NCI-H345 (cell line): ENCODE measurements at regions not wholly inside any gene's neighbourhood (a gene's known extent, or its start where the extent isn't known, plus 50 kb on each side); places are given as distances from the start of the nearest gene placed in this dataset.

Source experiments
- DNase-seq: peaks from one replicate; lab custom pipeline; 2025; lab: John Stamatoyannopoulos, UW

DNA sequence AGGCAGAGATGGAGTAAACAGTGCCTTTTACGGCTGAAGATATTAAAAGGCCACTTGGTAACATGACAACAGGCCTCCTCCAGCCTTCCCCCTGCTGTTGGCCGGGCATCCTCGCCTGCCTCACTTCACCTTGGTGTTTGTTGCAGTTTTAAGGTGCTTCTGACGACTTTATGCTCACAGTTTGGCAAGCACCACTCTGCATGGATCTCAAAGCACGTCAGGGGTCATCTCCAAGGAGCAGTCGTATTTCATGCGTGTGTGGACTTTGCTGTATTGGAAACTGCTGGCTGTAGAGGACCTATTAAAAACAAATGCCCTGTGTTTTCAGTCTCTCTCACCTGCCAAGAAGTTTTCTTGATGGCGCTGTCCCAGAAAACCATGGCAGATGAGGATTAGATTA lies 483.1 kb downstream of the RPS24 start:
- no peak for DNase-seq

DNA sequence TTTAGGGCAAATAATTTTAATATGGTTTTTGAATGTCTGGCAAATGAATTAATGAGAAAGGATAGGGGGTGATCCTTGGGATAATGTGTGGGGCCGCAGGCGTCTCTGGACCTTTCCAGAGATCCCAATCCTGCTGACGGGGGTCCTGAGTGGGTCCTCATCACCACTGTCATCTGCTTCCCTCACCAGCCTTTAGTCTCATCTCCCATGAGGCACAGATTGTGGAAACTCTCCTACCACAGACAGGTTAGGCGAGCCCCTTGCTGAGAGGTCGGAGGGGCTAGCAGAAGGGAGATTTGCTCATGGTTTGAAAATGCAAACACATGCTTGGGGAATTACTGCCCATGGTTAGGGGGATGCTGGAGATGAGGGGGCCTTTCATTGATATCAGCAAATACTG lies 484.6 kb downstream of the RPS24 start:
- no peak for DNase-seq

DNA sequence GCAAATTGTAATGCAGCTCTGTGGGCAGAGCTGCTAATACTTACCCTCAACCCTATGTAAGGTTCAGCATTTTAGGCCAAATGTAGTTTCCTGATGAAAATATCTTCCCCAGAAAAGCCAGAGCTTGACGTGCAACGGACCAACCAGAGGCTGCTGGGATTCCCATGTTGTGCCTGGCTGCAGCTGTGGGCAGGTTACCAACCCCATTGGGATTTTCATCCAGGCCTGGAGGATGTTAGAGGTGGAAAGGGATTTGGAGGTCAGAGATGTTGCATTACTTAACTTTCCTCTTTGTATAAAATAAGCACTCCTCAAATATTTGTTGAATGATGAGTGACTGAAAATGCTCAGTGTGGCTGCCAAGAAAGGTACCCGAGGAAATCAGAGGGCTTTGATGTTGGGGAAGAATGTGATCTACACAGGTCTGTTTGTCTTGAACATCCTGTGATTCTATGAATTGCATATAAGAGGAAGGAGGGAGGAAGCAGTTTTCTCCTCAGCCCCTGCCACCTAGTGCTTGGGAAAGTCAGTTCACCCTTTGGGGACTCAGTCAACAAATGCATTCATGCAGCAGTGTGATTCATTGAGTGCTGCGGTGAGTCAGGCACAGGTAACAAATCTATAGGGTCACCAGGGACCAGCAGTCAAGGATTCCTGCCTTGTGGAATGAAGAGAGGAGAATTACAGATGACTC lies 487.2 kb downstream of the RPS24 start:
- DNase-seq = peak; percentile 21

DNA sequence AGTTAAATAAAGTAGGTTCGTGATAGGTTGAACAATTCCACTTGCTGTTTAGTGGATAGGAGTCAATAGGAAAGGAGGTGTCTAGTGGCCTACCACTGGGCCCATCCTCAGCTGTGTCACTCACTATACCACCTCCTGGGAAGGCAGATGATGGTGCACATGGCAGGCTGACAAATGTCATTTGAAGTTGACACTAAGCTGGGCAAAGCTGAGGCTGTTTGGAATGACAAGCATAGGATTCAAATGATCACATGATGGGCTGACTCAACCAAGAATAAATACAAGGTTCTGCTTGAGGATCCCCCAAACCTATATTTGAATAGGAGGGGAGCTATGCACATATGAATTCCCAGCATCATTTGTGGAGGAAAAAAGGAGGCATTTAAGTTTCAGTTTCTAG lies 489.8 kb downstream of the RPS24 start:
- DNase-seq = peak; percentile 59

DNA sequence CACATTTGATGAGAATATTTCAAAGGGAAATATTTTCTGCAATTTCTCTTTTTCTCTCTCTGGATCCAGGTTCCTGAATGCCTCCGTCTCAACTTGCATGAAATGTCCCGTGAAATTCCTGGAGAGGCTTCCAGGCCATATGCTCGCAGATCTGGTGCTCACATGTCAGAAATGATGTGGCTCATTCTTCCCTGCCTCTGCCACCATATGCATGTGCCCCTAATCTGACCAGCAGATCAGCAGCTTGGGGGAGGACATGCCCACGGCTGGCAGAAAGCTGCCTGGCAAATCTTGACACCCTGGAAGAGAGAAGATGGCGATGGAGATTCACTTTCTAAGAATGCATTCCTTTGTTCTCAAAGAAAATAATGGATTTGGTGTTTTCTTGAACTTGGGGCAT lies 490.7 kb downstream of the RPS24 start:
- DNase-seq = no peak

DNA sequence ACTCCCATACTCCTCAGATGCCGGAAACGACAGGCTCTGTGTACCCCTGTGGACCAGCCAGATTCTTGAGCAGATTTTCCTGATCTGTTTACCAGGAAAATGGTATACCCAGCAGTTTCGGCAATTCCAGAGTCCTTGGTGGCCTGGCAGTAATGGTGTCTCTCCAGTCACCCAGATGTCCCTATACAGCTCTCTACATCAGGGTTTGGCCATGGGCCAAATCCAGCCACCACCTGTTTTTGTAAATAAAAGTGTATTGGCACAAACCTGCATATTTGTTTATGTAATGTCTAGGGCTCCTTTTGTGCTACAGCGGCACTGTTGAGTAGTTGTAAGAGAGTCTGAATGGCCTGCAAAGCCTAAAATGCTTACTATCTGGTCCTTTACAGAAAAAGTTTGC lies 491.3 kb downstream of the RPS24 start:
- peak; percentile 86 for DNase-seq

DNA sequence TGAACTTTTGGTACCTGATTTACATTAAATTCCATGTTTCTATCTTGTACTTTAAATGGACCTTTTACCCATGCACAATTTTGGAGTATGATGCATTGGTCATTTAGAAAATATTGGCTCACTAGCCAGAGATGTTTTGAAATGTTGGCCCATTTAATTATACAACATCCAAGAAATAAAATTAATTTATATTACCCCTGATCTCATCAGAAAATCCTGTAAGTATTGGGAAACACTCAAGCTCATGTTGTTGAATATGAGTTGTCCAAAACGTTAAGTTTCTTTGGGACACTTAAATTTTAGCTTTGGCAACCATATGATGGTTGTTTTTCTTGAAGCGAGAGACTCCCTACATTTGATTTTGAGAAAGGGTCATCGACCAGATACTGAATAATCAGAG lies 492.7 kb downstream of the RPS24 start:
- no peak for DNase-seq

DNA sequence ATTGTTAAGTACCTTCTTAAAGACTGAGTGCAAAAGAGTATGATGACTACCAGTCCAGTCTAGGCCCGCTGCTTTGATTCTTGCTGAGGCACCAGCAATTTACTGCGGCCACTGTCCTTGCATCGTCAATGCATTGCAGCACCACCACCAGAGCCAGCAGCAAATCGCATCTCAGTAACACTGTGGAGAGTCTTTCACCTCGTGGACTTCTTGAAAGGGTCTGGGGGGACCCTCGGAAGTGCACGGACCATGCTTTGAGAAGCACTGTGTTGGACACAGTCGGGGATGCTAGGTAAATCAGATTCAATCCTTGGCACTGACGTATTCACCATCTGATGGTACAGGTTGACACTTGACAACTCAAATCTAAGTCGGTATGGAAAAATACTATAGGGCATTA lies 493.6 kb downstream of the RPS24 start:
- no peak for DNase-seq

DNA sequence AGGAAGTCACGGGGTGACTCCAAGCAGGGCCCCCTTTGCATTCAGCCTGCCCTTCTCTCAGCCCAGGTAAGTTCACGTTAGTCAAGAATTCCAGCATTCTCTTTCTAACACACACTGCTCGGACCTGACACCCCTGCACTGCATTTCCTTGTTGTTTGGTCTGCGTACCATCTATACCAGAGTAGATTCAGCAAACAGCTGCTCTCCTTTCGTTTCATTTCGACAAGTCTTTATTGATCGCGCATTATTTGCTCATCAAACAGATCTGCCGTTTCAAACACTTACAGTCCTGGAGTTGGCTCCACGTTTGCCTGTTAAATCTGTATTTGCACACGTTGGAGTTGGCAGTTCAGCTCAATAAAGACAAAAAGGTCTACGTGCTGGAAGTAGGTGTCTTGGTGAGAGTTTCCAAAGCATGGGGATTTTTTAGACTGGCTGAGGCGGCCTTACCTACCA lies 495.1 kb downstream of the RPS24 start:
- DNase-seq = peak; percentile 93

DNA sequence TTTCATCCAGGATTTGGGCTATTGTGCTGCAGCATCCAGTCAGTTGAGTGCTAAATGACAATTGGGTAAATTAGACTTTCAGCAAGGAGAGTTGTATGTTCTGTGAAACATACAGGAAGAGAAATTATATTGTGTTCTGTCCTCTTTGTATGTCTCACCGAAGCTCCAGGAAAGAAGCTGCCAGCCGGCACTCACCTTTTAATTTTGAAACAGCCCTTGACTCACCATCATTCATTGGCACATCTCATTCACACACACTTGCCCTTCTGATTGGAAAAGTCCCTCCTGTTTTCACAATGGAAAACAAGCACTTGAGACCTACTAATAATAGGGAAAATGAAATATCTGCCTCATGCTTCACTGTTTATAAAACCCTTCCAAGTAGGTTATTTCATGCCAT lies 495.6 kb downstream of the RPS24 start:
- DNase-seq = peak; percentile 90

DNA sequence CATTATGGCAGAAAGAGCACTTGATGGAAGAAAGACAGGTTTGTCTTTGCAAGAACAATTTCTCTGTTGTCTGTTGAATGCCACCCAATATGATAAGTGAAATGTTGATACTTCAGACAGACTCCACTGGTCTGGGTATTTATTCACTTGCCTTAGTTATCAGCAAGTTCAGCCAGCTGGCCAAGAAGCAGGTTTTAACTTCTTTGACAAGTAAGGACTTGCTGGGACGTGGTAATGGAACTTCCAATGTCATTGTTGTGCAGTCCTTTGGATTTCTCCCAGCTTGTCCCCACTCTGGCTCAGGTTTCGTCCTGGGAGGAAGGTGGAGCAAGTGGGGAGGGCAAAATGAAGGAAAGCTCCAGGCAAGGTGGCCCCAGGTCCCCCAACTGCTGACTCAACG lies 497.4 kb downstream of the RPS24 start:
- no peak for DNase-seq

DNA sequence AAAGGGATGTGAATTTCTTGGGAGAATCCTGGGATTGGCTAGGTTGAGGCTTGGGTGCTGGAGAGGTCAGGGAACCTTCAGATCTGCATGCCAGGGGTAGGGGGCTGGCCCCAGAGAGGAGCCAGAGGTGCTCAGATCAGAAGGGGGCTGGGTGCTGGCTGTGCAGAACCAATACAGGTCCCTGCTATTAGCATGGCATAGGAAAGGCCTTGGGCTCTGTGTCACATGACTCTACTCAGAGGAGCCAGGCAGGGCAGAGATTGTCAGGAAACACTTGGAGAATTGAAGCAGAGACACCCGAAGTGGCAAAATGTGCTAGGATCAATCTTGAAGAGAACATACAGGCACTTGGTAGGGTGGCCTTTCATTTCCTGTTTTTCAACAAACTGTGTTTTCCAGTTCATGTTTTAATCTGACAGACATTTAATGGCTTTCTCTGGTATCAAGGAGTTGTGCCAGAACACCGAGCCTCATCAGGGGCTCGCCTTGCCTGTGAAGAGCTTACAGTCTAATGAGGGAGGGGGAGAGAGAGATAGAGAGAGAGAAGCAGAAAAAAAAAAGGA lies 498.9 kb downstream of the RPS24 start:
- DNase-seq = no peak

DNA sequence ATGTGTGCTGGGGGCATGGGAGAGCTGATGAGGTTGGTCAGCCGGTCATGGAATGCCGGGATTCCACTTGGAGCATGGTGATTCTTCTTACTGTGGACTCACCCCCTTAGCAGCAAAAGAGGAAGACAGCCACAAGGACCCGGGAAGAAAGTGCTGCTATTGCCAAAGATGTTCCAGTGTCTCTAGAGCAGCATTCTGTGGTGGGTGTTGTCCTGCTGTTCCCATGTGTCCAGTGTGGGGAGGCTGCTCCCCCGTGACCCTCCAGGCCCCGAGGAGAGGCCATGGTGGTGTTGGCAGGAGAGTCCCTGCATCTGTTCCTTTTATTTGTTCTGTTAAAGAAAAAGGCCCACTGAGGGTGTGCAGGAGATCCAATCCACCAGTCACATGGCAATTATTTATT lies 499.4 kb downstream of the RPS24 start:
- no peak for DNase-seq

DNA sequence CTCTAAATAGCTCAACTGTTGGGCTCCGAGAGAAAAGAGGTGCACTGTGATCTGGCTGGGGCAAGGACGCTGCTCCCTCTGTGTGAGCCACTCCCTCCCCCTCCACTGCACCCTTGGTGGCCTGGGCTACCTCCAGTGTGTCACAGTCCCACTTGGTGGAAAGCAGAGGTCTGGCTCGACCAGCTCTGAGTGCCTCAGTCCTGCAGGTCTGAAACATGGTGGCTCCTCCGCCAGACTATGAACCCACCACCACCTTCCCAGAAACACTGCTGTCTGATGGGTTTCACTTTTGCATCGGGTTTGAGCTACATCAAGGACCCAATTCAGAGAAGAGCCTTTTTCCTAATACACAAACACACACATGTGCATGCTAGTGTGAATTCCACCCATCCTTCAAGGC lies 500.1 kb downstream of the RPS24 start:
- no peak for DNase-seq

DNA sequence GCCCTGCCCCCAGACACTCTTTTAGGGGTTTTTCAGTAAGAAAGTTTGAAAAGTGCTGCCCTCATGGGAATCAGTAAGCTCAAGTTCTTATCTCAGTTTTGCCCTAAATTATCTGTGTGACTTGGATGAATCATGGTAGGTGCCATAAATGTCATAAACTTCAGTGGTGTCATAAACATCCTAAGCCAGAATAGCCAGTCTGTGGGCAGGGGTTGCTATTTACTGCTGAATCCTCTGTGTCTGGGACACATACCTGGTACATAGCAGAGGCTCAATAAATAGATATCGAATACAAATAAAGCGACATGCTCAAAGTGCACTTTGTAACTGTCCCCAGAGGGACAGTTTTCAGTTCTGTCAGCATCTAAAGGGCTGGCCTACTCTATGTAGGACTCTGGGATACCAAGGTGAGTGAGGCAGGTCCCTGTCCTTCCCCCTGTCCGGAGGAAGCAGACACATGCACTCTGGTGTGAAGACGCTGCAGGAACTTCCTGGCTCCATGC lies 502.1 kb downstream of the RPS24 start:
- DNase-seq = no peak

DNA sequence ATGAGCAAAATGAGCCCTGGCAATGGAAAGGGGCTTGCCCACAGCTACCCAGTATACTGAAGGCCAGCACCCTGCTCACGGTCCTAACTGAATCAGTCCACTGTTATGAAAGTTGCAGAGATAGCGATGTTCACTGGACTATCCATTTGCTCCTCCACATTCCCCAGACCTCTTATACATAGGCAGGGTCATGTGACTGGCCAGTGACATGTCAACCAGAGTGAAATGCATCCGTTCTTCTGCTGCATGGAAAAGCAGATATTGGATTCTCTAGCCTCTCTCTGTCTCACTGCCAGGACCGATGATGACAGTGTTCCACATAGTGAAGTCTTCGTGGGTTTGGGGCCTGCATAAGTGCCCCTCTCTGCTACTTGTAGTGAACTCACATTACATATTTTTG lies 503.4 kb downstream of the RPS24 start:
- no peak for DNase-seq

DNA sequence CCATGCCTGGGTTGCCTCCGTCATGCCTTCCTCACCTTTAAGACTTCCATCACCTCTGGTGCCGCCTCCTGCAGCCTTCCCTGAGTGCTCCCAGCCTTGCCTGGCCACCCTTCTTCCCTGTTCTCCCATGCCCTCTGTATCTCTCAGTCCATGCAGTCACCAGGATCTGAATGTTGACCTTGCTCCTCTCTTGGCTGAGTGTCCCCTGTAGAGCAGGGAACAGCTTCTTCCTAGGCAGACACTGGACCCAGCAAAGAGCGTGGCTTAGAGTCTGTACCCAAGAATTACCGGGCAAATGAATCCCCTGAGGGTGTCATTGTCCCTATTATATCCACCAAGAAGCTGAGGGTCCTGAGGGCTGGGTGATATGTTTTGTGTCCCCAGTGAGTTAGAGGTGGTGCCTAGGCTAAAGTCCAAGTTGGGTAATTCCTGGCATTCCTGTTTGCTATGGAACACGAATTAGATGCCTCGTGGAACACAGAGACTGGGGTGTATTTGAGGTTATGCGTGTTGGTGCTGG lies 505.6 kb downstream of the RPS24 start:
- no peak for DNase-seq

DNA sequence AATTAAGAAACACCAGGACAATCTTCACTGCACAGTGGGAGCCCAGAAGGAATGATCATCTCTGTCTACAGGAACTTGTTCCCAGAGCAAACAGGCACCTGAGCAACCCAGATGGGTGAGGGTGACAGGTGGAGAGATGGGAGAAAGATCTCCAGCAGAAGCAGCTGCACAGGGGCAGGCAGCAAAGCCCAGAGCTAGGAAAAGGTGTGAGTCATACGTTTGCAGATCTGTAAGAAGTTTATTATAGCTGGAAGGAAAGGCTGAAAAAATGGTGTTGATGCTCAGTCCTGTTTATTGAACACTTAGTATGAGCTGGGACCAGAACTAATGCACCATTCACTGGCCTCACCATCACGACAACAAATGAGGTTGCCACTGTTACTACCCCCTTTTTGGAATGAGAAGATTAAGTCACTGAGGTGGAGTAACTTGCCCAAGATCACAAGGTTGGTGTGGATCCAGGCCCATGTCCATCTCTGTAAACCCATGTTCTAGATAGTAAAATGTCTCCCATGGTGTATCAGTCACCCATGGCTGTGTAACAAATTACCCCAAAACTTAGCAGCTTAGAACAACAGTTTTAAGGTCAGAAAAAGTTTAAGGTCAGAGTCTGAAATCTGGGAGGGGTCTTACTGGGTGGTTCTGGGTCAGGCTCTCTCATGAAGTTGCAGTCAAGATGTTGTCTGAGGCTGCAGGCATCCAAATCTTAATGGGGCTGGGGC lies 506.9 kb downstream of the RPS24 start:
- no peak for DNase-seq

DNA sequence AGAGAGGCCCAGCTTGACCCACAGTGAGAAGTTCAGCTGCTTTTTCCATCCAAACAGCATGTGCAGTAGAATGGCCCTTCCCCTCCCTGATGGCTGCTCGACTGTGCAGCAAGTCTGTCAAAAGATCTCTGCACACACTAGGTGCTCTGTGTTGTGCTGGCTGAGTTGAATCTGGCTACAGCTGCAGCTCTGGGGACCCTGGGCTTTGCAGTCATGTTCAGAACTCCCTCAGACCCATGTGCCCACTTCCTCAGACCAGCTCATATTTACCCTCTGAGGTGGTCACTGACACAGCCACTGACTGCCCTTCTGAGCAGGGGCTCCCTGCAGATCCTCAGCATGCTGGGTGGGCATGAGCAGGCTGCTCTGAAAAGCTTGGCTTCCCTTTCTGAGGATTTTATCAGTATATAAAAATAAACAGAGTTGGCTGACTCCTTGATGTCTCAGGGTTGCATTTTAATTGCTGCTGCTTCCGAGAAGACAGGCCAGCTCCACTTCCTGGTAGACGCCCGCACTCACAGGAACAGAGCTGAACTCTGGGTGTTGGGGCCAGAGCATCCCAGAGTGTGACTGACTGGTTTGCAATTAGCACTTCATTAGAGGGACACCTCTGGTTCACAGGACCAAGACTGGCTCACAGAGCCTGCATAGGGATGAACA lies 507.9 kb downstream of the RPS24 start:
- no peak for DNase-seq

DNA sequence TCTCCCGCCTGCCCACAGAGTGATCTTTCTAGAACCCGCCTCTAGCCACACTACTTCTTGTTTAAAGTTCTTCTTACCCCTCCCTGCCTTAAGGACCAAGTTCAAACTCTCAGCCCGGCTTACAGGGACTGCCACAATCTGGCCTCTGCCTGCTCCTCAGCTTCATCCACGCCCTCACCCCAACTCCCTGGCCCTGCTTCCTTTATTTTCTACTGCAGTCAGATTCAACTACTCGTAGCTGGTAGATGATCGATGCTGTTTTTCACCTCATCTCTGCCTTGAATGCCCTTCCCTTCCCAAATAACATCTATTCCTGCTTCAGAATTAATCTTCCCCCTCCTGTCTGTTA lies 508.5 kb downstream of the RPS24 start:
- no peak for DNase-seq

DNA sequence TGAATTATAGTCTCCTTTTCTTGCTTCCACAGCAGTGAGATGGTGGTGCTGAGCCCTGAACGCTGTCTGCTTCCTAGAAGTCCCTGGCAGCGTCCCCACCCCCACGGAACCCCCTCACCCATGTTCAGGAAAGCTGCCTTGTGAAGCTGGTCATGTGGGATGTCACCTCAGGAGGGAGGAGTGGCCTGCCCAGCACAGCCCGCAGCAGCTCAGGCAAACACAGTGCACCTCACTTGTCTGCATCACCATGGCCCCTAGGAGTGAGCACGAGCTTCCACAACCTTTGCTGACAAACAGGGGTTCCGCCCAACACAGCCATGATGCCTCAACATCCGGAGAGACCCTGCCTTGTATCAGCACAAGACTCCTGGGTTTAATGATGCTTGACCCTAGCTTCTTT lies 508.9 kb downstream of the RPS24 start:
- DNase-seq = no peak

DNA sequence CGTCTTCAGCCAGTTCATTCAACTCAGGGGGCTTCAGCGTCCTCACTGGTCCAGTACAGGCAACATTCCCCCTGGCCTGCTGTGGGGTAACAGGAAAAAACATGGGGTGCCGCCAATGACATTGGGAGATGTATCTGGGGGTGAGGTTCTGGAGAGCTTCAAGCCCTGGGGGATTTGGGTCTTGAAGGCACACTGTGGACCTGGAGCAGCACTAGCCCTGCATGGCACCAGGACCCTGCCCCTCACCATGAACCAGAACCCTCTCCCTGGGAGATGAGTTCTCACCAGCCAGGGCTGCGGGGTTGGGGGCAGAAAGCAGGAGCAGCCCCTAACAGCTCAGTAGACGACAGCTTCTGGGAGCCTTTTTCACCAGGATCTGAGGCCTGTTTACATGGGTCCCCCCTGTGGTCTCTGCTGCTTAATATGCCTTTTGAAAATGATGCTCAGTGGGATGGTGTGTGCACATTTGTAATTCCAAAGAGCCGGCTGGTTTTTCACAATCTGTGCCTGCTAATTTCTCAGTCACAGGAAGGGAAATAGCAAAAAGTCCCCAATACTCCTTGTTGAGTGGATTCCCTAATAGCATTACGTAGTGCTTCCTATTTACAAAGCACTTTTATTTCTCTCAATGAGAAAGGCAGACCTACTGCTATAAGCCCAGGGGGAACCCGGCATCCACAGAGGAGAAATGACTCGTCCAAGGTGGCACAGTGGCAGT lies 509.5 kb downstream of the RPS24 start:
- DNase-seq = no peak
